HG02970 (cell line): ENCODE measurements at regions not wholly inside any gene's neighbourhood (a gene's known extent, or its start where the extent isn't known, plus 50 kb on each side); places are given as distances from the start of the nearest gene placed in this dataset.

ENCODE experiments used
- ATAC-seq: cut with Tn5 transposase; IDR thresholded peaks from one replicate; pipeline ENCODE4 v1.9.1; 2021; ENCODE audit warnings: mild to moderate bottlenecking, moderate library complexity, moderate number of reproducible peaks; ENCODE audit not compliant: unreplicated experiment, low FRiP score

DNA sequence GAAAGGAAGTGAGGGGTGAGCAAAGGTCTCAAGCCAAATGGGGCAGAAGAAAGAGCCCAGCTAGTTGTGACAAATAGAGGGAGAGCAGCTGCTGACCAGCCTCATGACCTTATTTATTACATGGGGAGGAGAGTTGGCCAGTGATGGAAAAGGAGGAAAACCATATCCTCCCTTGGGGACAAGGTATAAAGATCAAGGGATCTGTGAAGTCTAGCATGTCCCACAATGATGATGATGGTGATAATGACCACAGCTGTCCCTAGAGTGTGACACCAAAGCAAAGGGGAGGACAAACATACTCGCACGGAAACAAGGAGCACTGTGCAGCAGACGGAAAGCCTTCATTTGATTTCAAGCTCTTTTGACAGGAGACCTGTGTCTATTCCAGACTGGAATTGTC, 190.4 kb upstream of the MCHR2 start:
- no peak for ATAC-seq

DNA sequence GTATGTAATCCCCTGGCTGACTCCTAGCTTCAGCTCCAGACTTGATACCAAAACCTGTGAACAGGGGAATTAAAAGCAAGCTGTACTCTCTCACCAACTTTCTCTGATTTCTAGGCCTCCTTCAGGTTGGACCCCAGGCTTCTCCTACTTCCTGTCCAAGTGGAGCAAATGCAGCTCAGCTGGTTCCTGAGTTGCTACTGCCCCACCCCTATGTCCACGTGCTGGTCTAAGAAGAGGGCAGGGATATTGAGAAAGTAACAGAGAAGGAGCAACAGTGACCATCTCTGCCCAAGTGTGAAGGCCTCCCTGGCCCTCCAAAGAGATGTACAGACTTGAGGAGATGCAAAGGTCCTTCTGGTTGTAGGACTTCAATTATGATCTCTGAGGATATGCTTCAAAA, 188.3 kb upstream of the MCHR2 start:
- no peak for ATAC-seq

DNA sequence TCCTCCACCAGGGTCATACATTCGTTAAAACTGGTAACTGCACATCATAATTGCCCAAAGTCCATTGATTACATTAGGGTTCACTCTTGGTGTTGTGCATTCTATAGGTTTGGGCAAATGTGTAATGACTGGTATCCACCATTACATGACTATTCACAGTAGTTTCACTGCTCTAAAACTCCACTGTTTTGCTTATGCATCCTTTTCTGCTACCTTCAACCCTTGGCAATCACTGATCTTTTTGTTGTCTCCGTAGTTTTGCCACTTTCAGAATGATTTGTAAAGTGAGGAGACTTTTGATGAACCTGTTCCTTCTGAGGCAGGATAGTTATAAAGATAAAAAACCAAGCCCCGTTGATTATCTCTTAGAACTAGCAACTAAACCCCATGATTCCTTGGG, 187.3 kb upstream of the MCHR2 start:
- no peak for ATAC-seq

DNA sequence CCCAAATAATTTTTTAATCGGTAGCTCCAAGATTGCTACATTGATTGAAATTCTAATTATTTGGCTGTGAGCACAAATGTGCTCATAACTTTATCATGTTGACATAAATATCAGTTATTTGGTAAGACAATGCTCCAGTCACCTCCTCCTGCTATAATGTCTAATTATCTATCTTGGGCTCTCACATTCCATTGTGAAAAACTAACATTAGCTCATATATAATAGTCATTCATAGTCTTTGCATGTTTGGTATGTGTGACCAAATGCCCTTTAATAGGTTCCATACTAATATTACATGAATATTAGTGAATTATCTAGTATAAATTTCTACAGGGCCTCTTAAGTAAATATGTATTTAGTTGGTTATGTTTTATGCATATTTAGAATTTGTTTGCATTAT, 185.6 kb upstream of the MCHR2 start:
- no peak for ATAC-seq

DNA sequence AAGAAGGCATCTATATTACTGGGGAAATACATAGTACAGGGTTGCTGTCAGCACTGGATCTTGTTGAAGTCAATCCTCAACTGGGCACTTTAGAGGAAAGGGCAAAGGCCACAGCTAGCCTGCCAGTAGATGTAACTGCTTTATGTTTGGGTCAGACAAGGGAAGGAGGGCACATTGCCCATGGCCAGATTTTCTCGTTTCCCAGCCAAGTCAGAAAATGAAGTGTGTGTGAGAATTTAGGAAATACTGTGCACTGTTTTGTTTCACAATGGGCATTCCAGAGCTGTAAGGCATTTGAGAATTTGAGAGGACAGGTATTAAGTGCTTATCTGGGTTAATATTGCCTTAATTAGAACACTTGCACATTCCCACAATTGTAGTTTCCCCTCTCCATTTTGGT, 183.9 kb upstream of the MCHR2 start:
- ATAC-seq = no peak

DNA sequence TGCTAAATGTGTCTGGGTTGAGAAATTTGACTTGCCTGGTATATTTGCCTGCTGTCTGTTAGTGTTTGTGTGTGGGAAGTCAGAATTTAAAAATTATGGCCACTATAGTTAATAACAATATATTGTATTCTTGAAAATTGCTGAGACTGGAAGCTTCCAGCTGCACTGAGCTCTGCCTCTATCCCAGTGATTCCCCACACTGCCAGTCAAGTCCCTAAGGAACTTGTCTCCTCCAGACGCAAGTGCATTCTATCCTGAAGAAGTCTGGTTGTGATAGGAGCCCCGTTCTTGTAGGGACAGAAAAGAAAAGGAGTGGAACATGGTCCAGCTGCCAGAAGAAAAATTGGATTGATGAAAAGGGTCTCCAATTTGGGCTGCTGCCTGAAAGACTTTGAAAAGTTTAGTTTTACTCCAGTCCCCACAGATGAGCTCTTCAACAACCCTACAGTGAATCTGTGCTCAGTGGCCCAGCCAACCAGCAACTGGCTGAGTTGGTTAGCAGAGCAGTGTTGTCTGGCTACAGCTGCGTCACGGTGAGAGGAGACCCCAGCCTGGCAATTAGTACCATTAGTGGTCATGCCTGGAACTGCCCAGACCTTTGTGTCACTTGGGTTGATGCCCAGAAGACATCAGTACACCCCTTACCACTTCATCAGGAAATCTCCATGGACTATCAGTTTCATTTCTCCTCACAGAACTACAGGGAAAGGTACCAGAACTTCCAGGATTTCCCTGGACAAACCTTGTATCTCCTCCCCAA, 183.1 kb upstream of the MCHR2 start:
- no peak for ATAC-seq

DNA sequence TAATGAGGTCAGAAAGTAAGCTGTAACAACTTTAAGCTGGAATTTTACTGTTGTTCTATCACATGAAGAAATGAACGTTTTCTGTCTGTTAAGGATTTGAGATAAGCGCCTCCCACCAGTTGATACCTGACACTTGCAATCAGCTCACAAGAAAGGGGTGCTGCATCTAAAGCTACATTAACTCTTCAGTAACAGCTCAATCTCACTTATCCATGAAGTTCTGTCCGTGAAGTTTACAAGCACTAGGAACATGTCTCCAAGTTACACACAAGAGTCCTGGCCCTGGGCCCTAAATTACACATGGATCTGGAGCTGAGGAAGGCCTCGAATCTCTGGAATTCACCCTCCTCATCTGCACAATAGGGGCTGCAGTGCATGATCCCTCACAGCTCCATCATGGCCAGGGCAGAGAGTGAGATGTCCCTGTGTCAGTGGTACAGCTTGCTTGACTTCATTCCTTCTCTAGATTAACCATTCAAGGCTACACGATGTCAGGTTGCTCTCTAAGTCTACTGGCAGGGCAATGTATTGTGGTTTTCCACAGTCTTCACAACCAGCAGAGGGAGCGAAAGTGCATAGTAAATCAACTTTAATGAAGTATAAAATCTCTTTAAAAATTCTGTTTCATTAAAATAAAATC, 182.4 kb upstream of the MCHR2 start:
- no peak for ATAC-seq

DNA sequence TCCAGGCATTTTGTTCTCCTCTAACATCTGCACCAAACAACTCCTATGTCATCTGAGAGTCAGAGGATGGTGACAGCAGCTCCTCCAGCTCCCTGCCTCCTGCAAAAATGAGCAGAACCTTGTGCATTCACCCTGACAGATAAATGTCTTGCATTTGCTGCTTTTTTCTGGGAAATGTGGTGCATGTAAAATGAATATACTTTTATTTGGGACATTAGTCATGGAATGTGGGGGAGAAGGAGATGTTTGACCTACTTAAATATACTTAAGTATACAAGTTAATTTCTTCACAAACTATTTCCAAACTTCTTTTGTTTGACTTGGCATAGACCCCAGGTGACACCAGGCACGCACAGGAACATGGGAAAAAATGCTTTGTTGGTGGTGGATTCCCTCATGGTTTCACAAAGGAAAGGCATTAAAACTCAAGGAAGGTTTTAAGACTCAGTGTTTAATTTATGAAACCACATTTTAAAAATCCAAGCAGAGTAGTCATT, 181.8 kb upstream of the MCHR2 start:
- no peak for ATAC-seq

DNA sequence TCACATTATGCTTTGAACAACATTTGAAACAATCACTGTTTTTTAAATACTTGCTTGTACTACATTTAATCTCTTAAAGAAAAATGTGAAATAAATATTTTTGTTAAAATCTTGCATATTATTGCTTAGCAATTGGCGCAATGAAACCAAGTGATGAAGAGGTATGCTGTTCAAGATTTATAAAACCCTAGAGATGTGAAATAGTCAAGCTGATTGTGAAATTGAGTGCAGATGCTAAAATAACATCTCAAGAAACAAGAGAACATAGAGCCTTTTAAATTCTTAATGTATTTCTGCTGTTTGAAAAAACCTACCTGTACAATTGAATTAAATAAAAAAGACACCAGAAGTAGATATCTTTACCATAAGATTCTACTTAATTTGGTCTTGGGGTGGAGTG, 179.2 kb upstream of the MCHR2 start:
- no peak for ATAC-seq

DNA sequence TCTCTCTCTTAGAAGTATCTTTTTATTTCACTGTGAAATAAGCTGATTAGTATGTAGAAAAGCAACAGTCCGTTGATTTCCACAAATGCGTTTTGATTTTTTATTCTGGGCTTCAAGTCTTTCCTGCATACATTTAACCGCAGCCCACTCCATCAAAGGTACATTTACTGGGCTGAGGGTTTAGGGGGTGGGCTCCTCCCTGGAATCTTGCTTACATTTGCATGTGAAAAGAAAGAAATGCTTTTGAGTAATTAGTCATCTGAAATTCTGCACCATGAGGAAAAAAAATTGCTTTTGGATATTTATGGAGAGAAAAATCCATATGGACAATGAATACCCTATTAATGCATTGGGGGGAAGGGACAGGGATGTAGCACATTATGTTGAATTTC, 178.3 kb upstream of the MCHR2 start:
- ATAC-seq = no peak

DNA sequence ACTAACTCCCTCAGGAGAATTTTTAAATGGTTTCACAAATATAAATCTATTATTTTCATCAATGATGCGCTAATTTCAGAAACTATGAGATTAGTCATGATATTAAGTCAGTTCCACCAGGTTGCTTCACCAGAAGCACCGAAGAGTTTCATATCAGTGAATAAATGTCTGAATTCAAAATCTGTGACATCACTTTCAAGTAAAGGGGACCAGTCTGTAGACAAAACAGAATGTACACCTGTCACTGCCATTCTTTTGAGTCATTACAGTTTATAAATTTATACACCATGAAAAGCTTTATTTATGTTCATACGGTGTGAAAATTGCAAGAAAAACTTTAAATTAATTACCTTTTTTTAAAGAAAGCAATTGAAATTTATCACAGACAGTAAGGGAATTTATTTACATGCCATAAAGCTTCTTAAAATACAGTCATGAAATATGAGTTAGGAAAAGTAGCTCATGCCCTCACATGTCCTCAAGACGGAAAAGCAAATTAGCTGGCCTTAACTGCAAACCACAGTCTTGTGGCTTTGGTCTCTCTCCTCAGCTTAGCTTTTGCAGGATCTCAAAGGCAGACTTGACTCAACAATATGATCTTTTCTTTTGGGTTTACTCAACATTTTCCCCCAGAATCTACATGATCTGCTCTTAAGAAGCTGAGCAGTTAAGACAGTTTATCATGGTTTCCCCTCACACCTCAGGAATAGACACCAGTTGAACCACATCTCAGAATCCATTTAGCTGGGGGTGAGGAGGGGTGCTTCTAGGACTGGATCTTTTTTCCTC, 177.7 kb upstream of the MCHR2 start:
- ATAC-seq = peak; percentile 65

DNA sequence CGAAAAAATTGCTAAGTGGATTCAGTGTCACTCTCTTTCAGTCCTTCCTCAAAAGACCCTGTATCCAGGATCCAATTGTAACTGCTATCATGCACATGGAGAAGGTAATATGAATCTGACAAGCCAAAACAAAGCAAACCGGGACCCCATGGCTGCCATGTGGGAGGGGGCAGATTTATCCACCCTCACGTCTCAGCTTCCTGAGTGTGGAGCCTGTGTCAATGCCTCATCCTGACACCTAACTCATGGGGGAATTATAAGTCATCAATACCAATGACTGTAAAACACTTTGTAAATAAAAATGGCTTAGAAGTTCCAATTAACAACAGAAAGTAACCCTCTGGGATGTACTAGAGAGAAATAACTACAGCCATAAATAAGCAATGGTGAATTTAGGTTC, 174.1 kb upstream of the MCHR2 start:
- ATAC-seq = no peak

DNA sequence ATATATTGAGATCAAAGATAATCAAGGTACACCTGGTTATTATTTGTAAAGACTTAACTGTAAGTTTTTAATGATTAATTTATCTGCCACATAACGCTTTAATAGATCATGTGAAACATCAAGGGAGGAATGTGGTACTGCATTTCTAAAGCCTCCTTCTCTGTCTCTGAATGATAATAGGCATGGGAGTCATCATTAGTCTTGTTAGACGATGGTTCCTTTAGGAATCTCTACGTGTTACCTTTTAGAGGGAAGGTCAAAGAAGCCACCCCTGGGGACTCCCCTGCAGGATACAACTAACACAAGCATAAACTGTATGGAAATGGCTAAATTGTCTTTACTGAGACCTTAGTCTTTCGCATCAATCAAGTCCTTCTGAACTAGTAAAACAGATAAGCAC, 173.6 kb upstream of the MCHR2 start:
- no peak for ATAC-seq

DNA sequence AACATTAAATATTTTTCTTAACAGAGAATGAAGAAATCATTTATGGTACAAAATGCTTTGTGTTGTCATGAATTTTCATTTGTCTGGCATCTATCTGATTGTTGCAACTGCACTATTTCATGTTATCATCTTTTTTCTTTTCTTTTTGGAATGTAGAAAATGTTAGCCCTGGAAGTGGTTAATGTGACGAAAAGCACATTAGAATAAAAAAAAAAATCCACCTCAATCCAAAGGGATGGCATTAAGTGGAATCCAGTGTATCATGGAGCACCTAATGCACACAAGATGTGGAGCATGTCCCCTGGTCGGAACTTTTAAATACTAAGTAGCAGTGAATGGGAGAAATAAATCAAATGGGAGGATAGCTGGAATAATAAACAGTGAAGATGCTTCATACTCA, 172.9 kb upstream of the MCHR2 start:
- ATAC-seq = no peak

DNA sequence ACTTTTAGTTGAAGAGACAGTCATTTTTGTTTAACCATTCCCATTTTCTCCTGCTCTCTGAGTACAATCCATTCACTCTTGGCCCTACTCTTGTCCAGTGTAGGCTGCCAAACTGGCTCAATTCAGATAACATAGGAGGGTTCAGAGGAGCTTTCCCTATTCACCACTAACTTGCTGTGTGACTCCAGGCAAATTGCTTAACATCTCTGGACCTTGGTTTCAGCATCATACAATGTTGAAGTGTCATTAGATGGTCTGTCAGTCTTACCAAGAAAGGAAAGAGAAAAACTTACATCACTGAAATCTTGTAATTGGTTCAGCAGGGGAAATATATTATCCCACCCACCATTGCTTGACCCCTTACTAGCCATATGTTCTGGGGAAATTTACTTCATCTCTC, 171.4 kb upstream of the MCHR2 start:
- no peak for ATAC-seq

DNA sequence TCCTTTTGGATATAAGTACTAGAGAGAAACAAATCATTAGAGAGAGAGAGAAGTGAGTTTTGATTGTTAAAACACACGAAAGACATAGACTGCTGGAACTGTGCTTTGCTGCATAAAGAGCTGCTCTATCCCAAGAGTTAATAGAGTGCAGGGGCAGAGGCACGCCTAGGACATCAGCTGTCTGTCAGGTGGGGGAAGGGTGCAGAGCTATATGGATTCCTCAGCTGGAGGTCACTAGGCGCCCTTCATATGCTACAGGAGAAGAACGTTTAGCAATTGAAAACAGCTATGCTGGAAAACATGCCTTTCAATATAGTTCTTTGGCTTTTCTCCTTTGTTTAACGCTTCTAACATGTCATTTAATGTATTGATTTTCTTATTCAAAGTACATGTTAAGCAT, 169.0 kb upstream of the MCHR2 start:
- ATAC-seq = no peak

DNA sequence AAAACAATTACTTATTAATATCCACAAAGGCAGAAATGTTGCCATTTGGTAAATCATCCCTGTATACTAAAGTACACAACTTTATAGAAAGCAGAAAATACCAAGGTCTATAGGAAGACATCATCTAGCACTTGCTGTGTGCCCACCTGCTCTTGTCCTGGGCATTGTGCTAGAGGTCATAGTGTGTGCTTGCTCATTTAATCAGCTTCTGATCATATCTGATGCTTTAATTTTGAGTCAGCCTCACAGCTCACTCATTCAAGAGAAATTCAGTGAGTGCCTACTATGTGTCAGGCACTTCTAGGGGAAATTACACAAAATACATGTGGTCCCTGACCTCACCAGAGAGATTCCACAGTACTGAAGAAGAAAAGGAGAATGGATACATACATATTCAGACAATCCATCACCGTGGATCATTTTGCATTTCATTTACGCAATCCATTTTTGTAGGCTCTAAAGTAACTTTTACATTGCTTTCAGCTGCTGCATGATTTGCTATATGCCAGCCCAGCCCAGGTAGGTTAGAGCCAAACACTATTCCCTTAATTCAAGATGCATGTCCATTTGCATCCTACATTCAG, 167.9 kb upstream of the MCHR2 start:
- no peak for ATAC-seq

DNA sequence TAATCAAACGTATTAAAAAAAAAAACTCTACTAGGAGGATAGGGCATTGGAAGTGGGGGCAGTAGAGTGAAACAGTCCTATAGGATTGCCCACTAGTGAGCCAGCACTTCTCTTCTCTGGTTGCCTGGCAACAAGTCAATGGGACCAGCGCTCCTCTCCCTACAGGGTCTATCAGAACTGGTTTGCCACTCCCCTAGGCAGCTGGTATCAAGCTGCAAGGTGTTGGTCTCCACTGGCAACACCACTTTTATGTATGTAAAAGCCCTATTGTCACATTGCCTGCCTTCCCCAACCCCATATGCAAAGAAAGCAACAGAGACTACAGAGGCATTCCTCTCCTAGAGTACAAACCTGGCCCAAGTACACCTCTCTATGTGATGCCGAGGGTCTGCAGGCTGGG, 166.9 kb upstream of the MCHR2 start:
- no peak for ATAC-seq

DNA sequence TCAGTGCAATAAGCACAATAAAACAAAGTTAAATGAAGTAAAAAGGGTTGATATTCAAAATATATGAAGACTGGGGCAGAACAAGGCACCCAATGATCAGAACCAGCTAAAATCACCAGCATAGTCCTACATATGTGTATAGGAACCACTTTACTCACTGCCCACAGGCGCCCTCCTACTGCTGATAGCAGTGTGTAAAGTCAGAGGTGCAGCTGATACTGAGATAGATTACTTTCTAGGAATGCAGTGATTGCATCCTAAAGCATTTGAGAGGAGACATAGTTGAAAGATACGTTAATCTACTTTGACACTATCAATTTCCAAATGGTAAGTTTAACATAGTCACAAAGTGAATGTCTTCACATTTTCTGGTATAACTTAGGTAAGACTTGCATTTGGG, 161.1 kb upstream of the MCHR2 start:
- no peak for ATAC-seq

DNA sequence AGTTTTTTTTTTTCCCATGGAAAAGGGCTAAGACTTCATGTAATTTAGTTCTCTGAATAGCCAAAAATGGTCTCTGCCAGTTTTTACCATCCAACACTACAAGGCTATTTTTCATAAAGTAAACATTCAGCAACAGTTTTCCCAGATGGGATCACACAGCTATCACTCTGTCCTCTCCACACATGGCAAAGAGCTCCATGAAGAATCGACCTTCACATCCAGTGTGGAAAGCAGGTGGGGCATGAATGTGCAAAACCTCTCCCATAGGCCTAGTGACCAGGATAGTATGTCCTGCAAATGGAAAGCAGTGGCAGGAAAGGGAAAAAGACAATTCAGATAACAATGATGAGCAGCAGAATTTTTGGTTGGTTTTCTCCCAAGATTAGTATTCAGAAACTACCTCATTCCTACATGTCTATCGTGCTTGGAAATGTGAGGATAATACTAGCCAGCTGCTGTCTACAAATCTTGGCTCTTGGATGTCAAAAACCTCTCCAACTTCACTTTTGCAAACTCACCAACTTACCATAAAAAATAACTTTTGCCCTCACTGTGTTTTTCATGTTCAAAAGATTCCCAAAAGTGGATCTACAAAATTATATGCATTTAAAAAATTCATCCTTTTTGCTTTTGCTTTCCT, 159.7 kb upstream of the MCHR2 start:
- ATAC-seq = no peak

DNA sequence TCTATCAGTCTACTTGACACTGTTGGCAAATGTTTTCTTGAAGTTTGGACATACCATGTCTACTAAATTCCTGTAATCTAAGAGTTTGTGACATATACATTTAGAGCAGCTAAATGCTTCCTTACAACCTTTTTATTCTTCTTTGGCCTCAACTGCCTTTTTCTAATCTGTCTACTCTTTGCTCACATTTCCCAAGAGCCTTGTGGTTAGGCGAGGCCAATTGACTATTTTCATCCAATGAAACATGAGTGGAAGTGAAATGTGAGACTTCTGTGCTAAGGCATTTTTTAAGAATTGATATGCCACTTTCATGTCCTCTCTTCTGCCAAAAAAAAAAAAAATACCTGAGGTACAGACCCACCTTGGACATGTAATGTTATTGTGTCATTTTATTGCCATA, 158.2 kb upstream of the MCHR2 start:
- no peak for ATAC-seq
